Tibial nerve (tissue), 4 donors: ENCODE measurements at regions not wholly inside any gene's neighbourhood (a gene's known extent, or its start where the extent isn't known, plus 50 kb on each side); places are given as distances from the start of the nearest gene placed in this dataset.

Experiments used
- EP300 ChIP-seq, 2 donors: sonication (generic); formaldehyde crosslinking; IDR thresholded peaks; one replicate each; pipeline ENCODE4 v1.6.1; 2017; ENCODE audit warnings: antibody characterized with exemption in 2 of 2, mild to moderate bottlenecking in 1 of 2
- POLR2A ChIP-seq, 2 donors: fragments of 450-650 bp; IDR thresholded peaks; one replicate each; pipeline ENCODE4 v1.6.1; 2017; ENCODE audit warnings: antibody characterized with exemption in 2 of 2, mild to moderate bottlenecking in 2 of 2, moderate library complexity in 2 of 2
- TF ChIP-seq, protein P1 (sequence below), 5 experiments: fragments of 200-600 bp in 3 of 5; fragments of 450-650 bp in 2 of 5; sonication (generic) in 3 of 5; IDR thresholded peaks; one replicate each; pipeline ENCODE4 v1.5.1; 2016 to 2019; ENCODE audit warnings: antibody characterized with exemption in 5 of 5, mild to moderate bottlenecking in 3 of 5, moderate library complexity in 2 of 5

DNA sequence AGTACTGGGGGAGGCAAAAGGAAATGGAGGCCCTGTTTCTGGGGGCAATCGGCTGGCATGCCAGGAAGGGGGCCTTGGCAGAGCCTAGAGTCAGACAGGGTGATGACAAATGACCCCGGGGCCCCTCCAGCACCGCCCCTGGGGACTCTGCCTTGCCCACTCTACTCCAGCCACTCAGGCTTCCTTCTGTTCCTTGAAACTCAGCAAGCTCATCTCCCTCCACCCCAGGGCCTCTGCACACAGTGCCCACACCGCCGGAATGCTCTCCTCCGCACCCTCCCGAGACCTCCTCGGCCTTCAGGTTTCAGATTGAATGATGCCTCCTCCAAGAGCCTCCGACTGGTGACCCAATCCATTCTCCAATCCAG is 122.5 kb upstream of the ZBTB40 start:
- TF ChIP-seq, protein P1, sequence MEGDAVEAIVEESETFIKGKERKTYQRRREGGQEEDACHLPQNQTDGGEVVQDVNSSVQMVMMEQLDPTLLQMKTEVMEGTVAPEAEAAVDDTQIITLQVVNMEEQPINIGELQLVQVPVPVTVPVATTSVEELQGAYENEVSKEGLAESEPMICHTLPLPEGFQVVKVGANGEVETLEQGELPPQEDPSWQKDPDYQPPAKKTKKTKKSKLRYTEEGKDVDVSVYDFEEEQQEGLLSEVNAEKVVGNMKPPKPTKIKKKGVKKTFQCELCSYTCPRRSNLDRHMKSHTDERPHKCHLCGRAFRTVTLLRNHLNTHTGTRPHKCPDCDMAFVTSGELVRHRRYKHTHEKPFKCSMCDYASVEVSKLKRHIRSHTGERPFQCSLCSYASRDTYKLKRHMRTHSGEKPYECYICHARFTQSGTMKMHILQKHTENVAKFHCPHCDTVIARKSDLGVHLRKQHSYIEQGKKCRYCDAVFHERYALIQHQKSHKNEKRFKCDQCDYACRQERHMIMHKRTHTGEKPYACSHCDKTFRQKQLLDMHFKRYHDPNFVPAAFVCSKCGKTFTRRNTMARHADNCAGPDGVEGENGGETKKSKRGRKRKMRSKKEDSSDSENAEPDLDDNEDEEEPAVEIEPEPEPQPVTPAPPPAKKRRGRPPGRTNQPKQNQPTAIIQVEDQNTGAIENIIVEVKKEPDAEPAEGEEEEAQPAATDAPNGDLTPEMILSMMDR (IDR thresholded peaks at IDR 0.05): no peak
- TF ChIP-seq POLR2A (IDR thresholded peaks at IDR 0.05) (no peak), EP300 (IDR thresholded peaks at IDR 0.05) (no peak)
